Trophoblast cell (in vitro differentiated cells and primary cell): ENCODE measurements at regions not wholly inside any gene's neighbourhood (a gene's known extent, or its start where the extent isn't known, plus 50 kb on each side); places are given as distances from the start of the nearest gene placed in this dataset.

Experiments
- DNase-seq, 2 donors: peaks; one replicate each; pipeline ENCODE4 v3.0.0-alpha.2; 2016
- H2AFZ ChIP-seq: 2 replicates; pipeline ENCODE4 v1.6.1; 2013; ENCODE audit warnings: low read length, moderate library complexity, mild to moderate bottlenecking; ENCODE audit not compliant: insufficient read depth, poor library complexity
- H2AK5ac ChIP-seq: 2 replicates; pipeline ENCODE4 v1.6.1; 2013; ENCODE audit warnings: mild to moderate bottlenecking, low read length
- H2BK120ac ChIP-seq: 2 replicates; pipeline ENCODE4 v1.6.1; 2013; ENCODE audit warnings: low read length, mild to moderate bottlenecking, moderate library complexity; ENCODE audit not compliant: insufficient read depth, poor library complexity
- H2BK12ac ChIP-seq: 2 replicates; pipeline ENCODE4 v1.6.1; 2013; ENCODE audit warnings: mild to moderate bottlenecking, low read length, moderate library complexity
- H2BK5ac ChIP-seq: 2 replicates; pipeline ENCODE4 v1.6.1; 2013; ENCODE audit warnings: low read length, low read depth, moderate library complexity, mild to moderate bottlenecking; ENCODE audit not compliant: poor library complexity
- H3K14ac ChIP-seq: 2 replicates; pipeline ENCODE4 v1.6.1; 2013; ENCODE audit warnings: mild to moderate bottlenecking, low read length
- H3K18ac ChIP-seq: 2 replicates; pipeline ENCODE4 v1.6.1; 2013; ENCODE audit warnings: mild to moderate bottlenecking, low read length
- H3K23ac ChIP-seq: 2 replicates; pipeline ENCODE4 v1.6.1; 2013; ENCODE audit warnings: low read length
- H3K27ac ChIP-seq: 2 replicates; pipeline ENCODE4 v1.5.1; 2013; ENCODE audit warnings: low read depth, mild to moderate bottlenecking, inconsistent platforms, low read length, moderate library complexity
- H3K27me3 ChIP-seq: 2 replicates; pipeline ENCODE4 v1.6.1; 2013; ENCODE audit warnings: inconsistent platforms, mild to moderate bottlenecking, low read length, moderate library complexity; ENCODE audit not compliant: insufficient read depth
- H3K36me3 ChIP-seq, 2 experiments: 1 replicate in 1 of 2; 2 replicates in 1 of 2; pipeline ENCODE4 v1.6.1; 2013; ENCODE audit warnings: low read length in 2 of 2, mild to moderate bottlenecking in 2 of 2, moderate library complexity in 1 of 2; ENCODE audit not compliant: insufficient read depth in 2 of 2, control insufficient read depth in 1 of 2
- H3K4ac ChIP-seq: 2 replicates; pipeline ENCODE4 v1.6.1; 2013; ENCODE audit warnings: low read depth, mild to moderate bottlenecking, low read length, moderate library complexity
- H3K4me1 ChIP-seq, 2 experiments: 1 replicate in 1 of 2; 2 replicates in 1 of 2; pipeline ENCODE4 v1.6.1; 2013; ENCODE audit warnings: low read length in 2 of 2, mild to moderate bottlenecking in 2 of 2, moderate library complexity in 1 of 2; ENCODE audit not compliant: insufficient read depth in 2 of 2, control insufficient read depth in 1 of 2
- H3K4me2 ChIP-seq: 2 replicates; pipeline ENCODE4 v1.6.1; 2013; ENCODE audit warnings: inconsistent platforms, mild to moderate bottlenecking, low read length, moderate library complexity
- H3K4me3 ChIP-seq: 2 replicates; pipeline ENCODE4 v1.5.1; 2013; ENCODE audit warnings: mild to moderate bottlenecking, low read depth, low read length, inconsistent platforms
- H3K79me1 ChIP-seq: one replicate; pipeline ENCODE4 v1.6.1; 2013; ENCODE audit warnings: low read length
- H3K79me2 ChIP-seq: 2 replicates; pipeline ENCODE4 v1.6.1; 2013; ENCODE audit warnings: low read length, mild to moderate bottlenecking; ENCODE audit not compliant: control insufficient read depth, insufficient read depth, poor library complexity
- H3K9ac ChIP-seq: 2 replicates; pipeline ENCODE4 v1.6.1; 2013; ENCODE audit warnings: mild to moderate bottlenecking, low read length
- H3K9me3 ChIP-seq: 2 replicates; pipeline ENCODE4 v1.6.1; 2013; ENCODE audit warnings: low read depth, mild to moderate bottlenecking, control low read depth, inconsistent platforms, low read length; ENCODE audit not compliant: insufficient read depth
- H4K12ac ChIP-seq: 2 replicates; pipeline ENCODE4 v1.6.1; 2013; ENCODE audit warnings: low read depth, mild to moderate bottlenecking, low read length, moderate library complexity
- H4K8ac ChIP-seq: 2 replicates; pipeline ENCODE4 v1.6.1; 2013; ENCODE audit warnings: low read depth, mild to moderate bottlenecking, low read length, moderate library complexity
- H4K91ac ChIP-seq: one replicate; pipeline ENCODE4 v1.6.1; 2013; ENCODE audit warnings: low read depth, mild to moderate bottlenecking, low read length, moderate library complexity
- WGBS: extraction: QIAGEN DNeasy Blood & Tissue Kit; methylation state at CpG from one replicate; pipeline ENCODE4 v1.1.7; 2013; ENCODE audit warnings: missing lambda C conversion rate; ENCODE audit not compliant: insufficient read length, insufficient coverage; ENCODE audit errors: extremely low coverage; 5-methylcytosine and 5-hydroxymethylcytosine counted together

- Histone ChIP-seq H3K9ac (no peak overlapping the region), H3K4ac (no peak overlapping the region), H2AK5ac (no peak overlapping the region), H3K14ac (no peak overlapping the region), H3K4me2 (no peak overlapping the region), H3K27ac (no peak overlapping the region), H3K79me1 (no peaks in the 10 kb centered on the region), H3K4me1 (no peaks in the 10 kb centered on the region), H3K27me3 (no peaks in the 10 kb centered on the region), H3K36me3 (no peaks in the 10 kb centered on the region), H2BK120ac (no peak overlapping the region), H3K23ac (no peak overlapping the region), H4K8ac (no peak overlapping the region), H3K4me3 (no peak overlapping the region), H3K9me3 (no peaks in the 10 kb centered on the region), H4K12ac (no peak overlapping the region), H4K91ac (no peak overlapping the region), H2AFZ (no peak overlapping the region), H3K79me2 (no peaks in the 10 kb centered on the region), H2BK5ac (no peak overlapping the region), H2BK12ac (no peak overlapping the region), H3K18ac (no peak overlapping the region)
- no peak for DNase-seq
- no CpG with 5 or more reads among the region's 4 CpGs for WGBS
Observed at GRCh38 chr4:116323606-116324005, 761.8 kb downstream of the TRAM1L1 start.

DNA sequence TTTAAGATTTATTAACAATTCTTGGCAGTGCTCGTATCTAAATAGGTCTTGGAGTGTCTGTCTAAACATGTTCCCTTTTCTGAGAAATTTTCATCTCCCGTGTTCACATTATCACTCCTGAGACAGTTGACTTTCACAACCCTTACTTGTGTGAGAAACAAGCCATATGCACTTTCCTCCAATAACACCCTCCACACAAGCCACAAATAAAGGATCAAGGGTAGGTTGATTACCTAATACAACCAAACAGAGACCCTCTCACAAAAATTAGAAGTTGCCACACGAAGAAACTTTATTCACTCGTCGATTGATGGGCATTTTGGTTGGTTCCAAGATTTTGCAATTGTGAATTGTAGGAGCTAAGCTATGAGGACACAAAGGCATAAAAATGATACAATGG is 763.9 kb downstream of the TRAM1L1 start:
- H3K79me2 ChIP-seq: no peaks in the 10 kb centered on the region
- no peaks in the 10 kb centered on the region for H3K9me3 ChIP-seq
- DNase-seq: no peak
- no peak overlapping the region for H2BK120ac ChIP-seq
- no peak overlapping the region for H4K91ac ChIP-seq
- no peaks in the 10 kb centered on the region for H3K79me1 ChIP-seq
- H2AFZ ChIP-seq: no peak overlapping the region
- no peak overlapping the region for H3K9ac ChIP-seq
- H3K18ac ChIP-seq: no peak overlapping the region
- WGBS: no CpG with 5 or more reads among the region's 5 CpGs
- no peak overlapping the region for H3K27ac ChIP-seq
- no peak overlapping the region for H3K14ac ChIP-seq
- no peaks in the 10 kb centered on the region for H3K36me3 ChIP-seq
- no peaks in the 10 kb centered on the region for H3K4me1 ChIP-seq
- no peak overlapping the region for H2AK5ac ChIP-seq
- H3K4me2 ChIP-seq: no peak overlapping the region
- no peak overlapping the region for H3K4ac ChIP-seq
- no peak overlapping the region for H4K8ac ChIP-seq
- H3K23ac ChIP-seq: no peak overlapping the region
- no peak overlapping the region for H3K4me3 ChIP-seq
- H3K27me3 ChIP-seq: no peaks in the 10 kb centered on the region
- H2BK5ac ChIP-seq: no peak overlapping the region
- H2BK12ac ChIP-seq: no peak overlapping the region
- H4K12ac ChIP-seq: no peak overlapping the region

DNA sequence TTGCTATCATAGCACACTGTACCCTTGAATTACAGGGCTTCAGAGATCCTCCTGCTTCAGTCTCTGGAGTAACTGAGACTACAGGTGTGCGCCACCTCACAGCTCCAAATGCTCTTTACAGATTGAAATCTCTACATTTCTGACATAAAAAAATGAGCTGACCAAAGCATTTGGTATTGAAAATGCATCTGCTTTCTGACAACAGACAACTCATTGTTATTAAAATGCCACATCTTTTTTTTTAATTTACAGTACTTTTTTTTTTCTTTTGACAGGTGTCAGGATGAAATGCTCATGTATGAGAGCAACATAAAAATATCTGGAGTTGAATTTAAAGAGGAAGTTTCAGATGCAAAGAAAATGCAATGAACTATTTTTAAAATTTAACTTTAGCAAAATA is 764.5 kb downstream of the TRAM1L1 start:
- no peaks in the 10 kb centered on the region for H3K36me3 ChIP-seq
- H3K18ac ChIP-seq: no peak overlapping the region
- no peaks in the 10 kb centered on the region for H3K27me3 ChIP-seq
- no peak overlapping the region for H3K4me3 ChIP-seq
- H4K91ac ChIP-seq: no peak overlapping the region
- no peak overlapping the region for H4K8ac ChIP-seq
- H3K9me3 ChIP-seq: no peaks in the 10 kb centered on the region
- no peaks in the 10 kb centered on the region for H3K4me1 ChIP-seq
- no peak overlapping the region for H2BK12ac ChIP-seq
- no peak overlapping the region for H3K9ac ChIP-seq
- H3K79me1 ChIP-seq: no peaks in the 10 kb centered on the region
- no peak overlapping the region for H3K14ac ChIP-seq
- no peak overlapping the region for H2AK5ac ChIP-seq
- H2BK5ac ChIP-seq: no peak overlapping the region
- no peak for DNase-seq
- H3K23ac ChIP-seq: no peak overlapping the region
- WGBS: no CpG with 5 or more reads among the region's 1 CpG
- no peak overlapping the region for H4K12ac ChIP-seq
- no peak overlapping the region for H3K4ac ChIP-seq
- H3K79me2 ChIP-seq: no peaks in the 10 kb centered on the region
- no peak overlapping the region for H3K27ac ChIP-seq
- no peak overlapping the region for H2AFZ ChIP-seq
- H2BK120ac ChIP-seq: no peak overlapping the region
- no peak overlapping the region for H3K4me2 ChIP-seq

GRCh38 chr4:116303736-116304188 is 781.6 kb downstream of the TRAM1L1 start:
- Histone ChIP-seq H4K8ac (no peak overlapping the region), H4K91ac (no peak overlapping the region), H2BK120ac (no peak overlapping the region), H4K12ac (no peak overlapping the region), H2AFZ (no peak overlapping the region), H3K9me3 (peaks cover 2% of the 10 kb centered on the region), H3K23ac (no peak overlapping the region), H2BK5ac (no peak overlapping the region), H3K79me2 (no peaks in the 10 kb centered on the region), H3K4me2 (no peak overlapping the region), H3K14ac (no peak overlapping the region), H3K18ac (no peak overlapping the region), H2AK5ac (no peak overlapping the region), H3K4me1 (no peaks in the 10 kb centered on the region), H3K4me3 (no peak overlapping the region), H3K79me1 (no peaks in the 10 kb centered on the region), H3K27me3 (no peaks in the 10 kb centered on the region), H2BK12ac (no peak overlapping the region), H3K27ac (no peak overlapping the region), H3K9ac (no peak overlapping the region), H3K36me3 (no peaks in the 10 kb centered on the region), H3K4ac (no peak overlapping the region)
- WGBS: no CpG with 5 or more reads among the region's 1 CpG
- no peak for DNase-seq
